Activated T-cell treated with anti-CD3 and anti-CD28 coated beads, Interleukin-2, amount 50 U/mL, for 4 hours (primary cell): ENCODE measurements at regions not wholly inside any gene's neighbourhood (a gene's known extent, or its start where the extent isn't known, plus 50 kb on each side); places are given as distances from the start of the nearest gene placed in this dataset.

Experiments used
- ATAC-seq, 2 donors: fragments of 200-7000 bp; cut with Tn5 transposase; one replicate each; pipeline ENCODE4 v1.10.0; 2021
- DNase-seq: peaks from one replicate; pipeline ENCODE4 v3.0.0-alpha.2; 2020
- H3K27me3 Mint-ChIP-seq: one replicate; pipeline ENCODE4 v1.8.0; 2021; ENCODE audit warnings: low read depth, mixed read lengths
- H3K36me3 Mint-ChIP-seq: one replicate; pipeline ENCODE4 v1.8.0; 2022; ENCODE audit warnings: mixed read lengths; ENCODE audit not compliant: insufficient read depth
- H3K4me1 Mint-ChIP-seq: one replicate; pipeline ENCODE4 v1.8.0; 2021; ENCODE audit warnings: low read depth, mixed read lengths
- H3K4me3 Mint-ChIP-seq: one replicate; pipeline ENCODE4 v1.8.0; 2021; ENCODE audit warnings: mild to moderate bottlenecking, moderate library complexity, mixed read lengths
- H3K9me3 Mint-ChIP-seq: one replicate; pipeline ENCODE4 v1.8.0; 2021; ENCODE audit warnings: mixed read lengths

- H3K36me3 Mint-ChIP-seq = no peaks in the 10 kb centered on the region
- no peak overlapping the region for H3K4me3 Mint-ChIP-seq
- no peaks in the 10 kb centered on the region for H3K4me1 Mint-ChIP-seq
- H3K27me3 Mint-ChIP-seq = peaks cover 5% of the 10 kb centered on the region
- DNase-seq = no peak
- no peaks in the 10 kb centered on the region for H3K9me3 Mint-ChIP-seq
- no peak for ATAC-seq
Measured at GRCh38 chr7:156148547-156148946, 336.3 kb upstream of the SHH start.

GRCh38 chr7:156147756-156148504, 335.7 kb upstream of the SHH start:
- H3K4me3 Mint-ChIP-seq = no peak overlapping the region
- DNase-seq (no peak), ATAC-seq (no peak)
- H3K27me3 Mint-ChIP-seq = peaks cover 5% of the 10 kb centered on the region
- H3K36me3 Mint-ChIP-seq = no peaks in the 10 kb centered on the region
- no peaks in the 10 kb centered on the region for H3K9me3 Mint-ChIP-seq
- H3K4me1 Mint-ChIP-seq = no peaks in the 10 kb centered on the region

DNA sequence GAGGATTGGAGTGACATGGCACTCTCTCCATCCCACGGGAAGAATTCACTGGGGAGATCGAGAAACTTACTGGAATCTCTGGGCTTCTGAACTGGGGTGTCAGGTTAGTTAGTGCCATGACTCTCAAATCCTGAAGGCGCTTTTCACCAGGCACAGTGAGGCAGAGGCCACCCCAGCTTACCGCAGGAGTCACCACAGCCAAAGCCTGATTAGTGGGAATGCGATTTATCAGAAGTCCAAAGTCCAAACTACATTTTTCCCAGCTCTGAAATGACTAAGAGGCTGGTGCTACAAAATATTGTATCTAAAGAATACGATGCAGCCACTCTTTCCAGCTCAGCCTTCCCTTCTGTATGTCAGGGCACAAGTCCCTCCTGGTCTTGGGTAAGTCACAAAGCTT, 334.8 kb upstream of the SHH start:
- Mint-ChIP-seq H3K9me3 (no peaks in the 10 kb centered on the region), H3K36me3 (no peaks in the 10 kb centered on the region), H3K4me3 (no peak overlapping the region), H3K4me1 (no peaks in the 10 kb centered on the region), H3K27me3 (peaks cover 5% of the 10 kb centered on the region)
- DNase-seq = no peak
- no peak for ATAC-seq

DNA sequence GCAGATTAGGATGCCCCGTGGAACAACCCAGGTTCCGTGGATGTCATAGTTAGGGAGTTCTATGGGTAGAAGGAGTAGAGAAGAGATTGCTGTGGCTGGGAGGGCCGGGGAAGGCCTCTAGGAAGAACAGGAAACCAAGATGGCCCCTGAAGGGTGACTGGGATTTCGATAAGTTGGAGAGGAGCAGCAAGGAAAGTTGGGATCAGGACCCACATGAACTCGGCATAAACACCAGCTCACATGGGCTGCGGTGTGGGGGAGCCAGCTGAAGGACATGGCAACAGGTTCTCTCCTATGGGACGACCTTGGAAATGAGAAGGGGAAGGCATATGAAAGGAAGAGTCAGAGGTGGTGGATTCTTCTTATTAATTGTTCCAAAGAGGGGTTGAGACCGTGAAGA, 333.7 kb upstream of the SHH start:
- Mint-ChIP-seq H3K9me3 (no peaks in the 10 kb centered on the region), H3K4me1 (no peaks in the 10 kb centered on the region), H3K4me3 (no peak overlapping the region), H3K27me3 (peaks cover 2% of the 10 kb centered on the region), H3K36me3 (no peaks in the 10 kb centered on the region)
- DNase-seq = no peak
- no peak for ATAC-seq

DNA sequence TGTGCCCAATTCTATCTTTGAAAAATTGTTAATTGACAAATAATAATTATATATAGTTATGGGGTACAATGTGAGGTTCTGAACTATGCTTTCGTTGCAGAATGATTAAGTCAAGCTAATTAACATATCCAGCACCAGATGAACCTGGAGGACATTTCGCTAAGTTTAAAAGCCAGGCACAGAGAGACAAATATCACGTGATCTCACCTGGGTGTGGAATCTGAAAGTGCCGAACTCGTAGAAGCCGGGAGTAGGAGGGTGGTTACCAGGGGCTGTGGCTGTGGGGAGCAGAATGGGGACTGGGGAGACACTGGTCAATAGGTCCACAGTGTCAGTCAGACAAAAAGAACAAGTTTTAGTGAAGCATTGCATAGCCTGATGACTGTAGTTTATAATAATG, 332.9 kb upstream of the SHH start:
- Mint-ChIP-seq H3K9me3 (no peaks in the 10 kb centered on the region), H3K36me3 (no peaks in the 10 kb centered on the region), H3K4me1 (no peaks in the 10 kb centered on the region), H3K4me3 (no peak overlapping the region), H3K27me3 (peaks cover 2% of the 10 kb centered on the region)
- ATAC-seq (no peak), DNase-seq (no peak)

DNA sequence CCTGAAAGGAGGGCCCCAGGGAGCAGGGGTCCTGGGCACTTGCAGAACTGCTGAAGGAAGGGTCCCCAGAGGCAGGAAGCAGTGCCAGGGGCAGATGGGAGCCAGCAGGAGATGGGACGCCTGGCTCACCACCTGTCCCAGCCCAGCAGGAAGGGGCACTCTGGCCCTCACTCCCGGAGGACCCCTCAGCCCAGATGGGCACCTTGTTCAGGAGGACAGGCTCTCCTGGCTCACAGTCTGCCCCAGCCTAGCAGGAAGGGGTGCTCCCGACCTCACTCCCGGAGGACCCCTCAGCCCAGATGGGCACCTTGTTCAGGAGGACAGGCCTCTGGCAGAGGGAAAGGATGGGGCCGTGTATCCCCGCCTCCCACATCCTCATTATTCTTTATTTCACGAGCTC, 331.4 kb upstream of the SHH start:
- H3K36me3 Mint-ChIP-seq = no peaks in the 10 kb centered on the region
- no peaks in the 10 kb centered on the region for H3K9me3 Mint-ChIP-seq
- H3K27me3 Mint-ChIP-seq = peaks cover 2% of the 10 kb centered on the region
- no peaks in the 10 kb centered on the region for H3K4me1 Mint-ChIP-seq
- ATAC-seq (no peak), DNase-seq (no peak)
- H3K4me3 Mint-ChIP-seq = no peak overlapping the region

- Mint-ChIP-seq H3K4me3 (no peak overlapping the region), H3K9me3 (no peaks in the 10 kb centered on the region), H3K27me3 (peaks cover 2% of the 10 kb centered on the region), H3K36me3 (no peaks in the 10 kb centered on the region), H3K4me1 (no peaks in the 10 kb centered on the region)
- DNase-seq (no peak), ATAC-seq (no peak)
Measured at GRCh38 chr7:156143158-156143557, 330.9 kb upstream of the SHH start.

- Mint-ChIP-seq H3K36me3 (no peaks in the 10 kb centered on the region), H3K4me1 (no peaks in the 10 kb centered on the region), H3K4me3 (no peak overlapping the region), H3K9me3 (no peaks in the 10 kb centered on the region), H3K27me3 (peaks cover 2% of the 10 kb centered on the region)
- no peak for DNase-seq
- no peak for ATAC-seq
Measured at GRCh38 chr7:156141941-156142340, 329.7 kb upstream of the SHH start.

DNA sequence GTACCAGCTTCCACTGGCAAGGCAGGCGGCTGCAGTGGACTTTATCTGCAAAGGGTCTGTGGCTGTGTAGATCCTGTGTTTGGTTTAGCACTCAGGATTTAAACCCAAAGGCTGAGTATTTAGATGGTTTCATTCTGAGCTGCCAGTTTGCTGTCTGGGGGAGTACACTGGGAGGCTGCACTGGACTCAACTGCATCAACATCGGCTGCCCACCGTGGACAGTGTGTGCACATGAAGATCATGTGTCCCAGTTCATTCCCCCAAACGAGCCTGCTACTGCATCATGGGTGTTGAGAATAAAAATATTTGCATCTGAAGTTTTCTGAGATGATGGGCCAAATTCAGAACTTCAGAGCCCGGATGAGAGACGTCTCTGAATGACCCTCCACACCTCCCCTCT, 328.6 kb upstream of the SHH start:
- Mint-ChIP-seq H3K4me1 (no peaks in the 10 kb centered on the region), H3K9me3 (no peaks in the 10 kb centered on the region), H3K36me3 (no peaks in the 10 kb centered on the region), H3K27me3 (peaks cover 2% of the 10 kb centered on the region), H3K4me3 (no peak overlapping the region)
- no peak for DNase-seq
- ATAC-seq = no peak

DNA sequence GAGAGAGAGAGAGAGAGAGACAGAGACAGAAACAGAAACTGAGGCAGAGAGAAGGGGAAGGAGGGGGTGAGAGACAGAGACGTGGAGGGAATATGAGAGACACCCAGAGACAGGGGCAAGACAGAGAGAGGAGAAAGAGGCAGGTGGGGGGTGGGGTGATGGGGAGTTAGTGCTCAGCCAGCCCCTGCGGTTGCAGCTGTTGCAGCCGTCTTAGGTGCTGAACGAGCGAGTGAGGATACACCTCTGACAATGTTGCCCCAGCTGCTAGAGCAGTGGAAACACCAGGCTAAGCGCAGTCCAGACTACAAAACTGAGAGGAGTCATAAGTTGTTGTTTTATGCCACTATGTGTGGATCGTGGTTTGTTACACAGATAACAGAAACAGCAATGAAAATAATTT, 328.2 kb upstream of the SHH start:
- no peaks in the 10 kb centered on the region for H3K36me3 Mint-ChIP-seq
- peaks cover 2% of the 10 kb centered on the region for H3K27me3 Mint-ChIP-seq
- H3K4me1 Mint-ChIP-seq = no peaks in the 10 kb centered on the region
- H3K4me3 Mint-ChIP-seq = no peak overlapping the region
- ATAC-seq (no peak), DNase-seq (no peak)
- no peaks in the 10 kb centered on the region for H3K9me3 Mint-ChIP-seq

- peaks cover under 1% of the 10 kb centered on the region for H3K27me3 Mint-ChIP-seq
- no peak for ATAC-seq
- H3K4me3 Mint-ChIP-seq = no peak overlapping the region
- no peak for DNase-seq
- no peaks in the 10 kb centered on the region for H3K9me3 Mint-ChIP-seq
- H3K36me3 Mint-ChIP-seq = no peaks in the 10 kb centered on the region
- no peaks in the 10 kb centered on the region for H3K4me1 Mint-ChIP-seq
Measured at GRCh38 chr7:156139633-156140032, 327.4 kb upstream of the SHH start.

GRCh38 chr7:156139112-156139511, 326.8 kb upstream of the SHH start:
- Mint-ChIP-seq H3K36me3 (no peaks in the 10 kb centered on the region), H3K4me3 (no peak overlapping the region)
- no peak for DNase-seq

DNA sequence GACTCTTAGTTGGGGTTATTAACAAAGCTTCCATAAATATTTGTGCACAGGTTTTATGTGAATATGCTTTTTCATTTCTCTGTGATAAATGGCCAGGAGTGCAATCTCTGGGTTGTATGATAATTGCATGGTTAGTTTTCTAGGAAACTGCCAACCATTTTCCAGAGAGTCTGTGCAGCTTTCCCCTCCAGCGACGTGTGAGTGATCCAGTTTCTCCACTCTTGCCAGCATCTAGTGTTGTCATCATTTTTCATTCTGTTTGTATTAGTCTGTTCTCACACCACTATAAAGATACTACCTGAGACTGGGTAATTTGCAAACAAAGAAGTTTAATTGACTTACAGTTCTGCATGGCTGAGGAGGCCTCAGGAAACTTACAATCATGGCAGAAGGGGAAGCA, 319.6 kb upstream of the SHH start:
- Mint-ChIP-seq H3K9me3 (no peaks in the 10 kb centered on the region), H3K36me3 (no peaks in the 10 kb centered on the region), H3K4me3 (no peak overlapping the region), H3K27me3 (no peaks in the 10 kb centered on the region), H3K4me1 (no peaks in the 10 kb centered on the region)
- DNase-seq (no peak), ATAC-seq (no peak)

More at GRCh38 chr7:156139112-156139511, 326.8 kb upstream of the SHH start:
- ATAC-seq = no peak
- H3K9me3 Mint-ChIP-seq = no peaks in the 10 kb centered on the region
- no peaks in the 10 kb centered on the region for H3K4me1 Mint-ChIP-seq
- no peaks in the 10 kb centered on the region for H3K27me3 Mint-ChIP-seq

DNA sequence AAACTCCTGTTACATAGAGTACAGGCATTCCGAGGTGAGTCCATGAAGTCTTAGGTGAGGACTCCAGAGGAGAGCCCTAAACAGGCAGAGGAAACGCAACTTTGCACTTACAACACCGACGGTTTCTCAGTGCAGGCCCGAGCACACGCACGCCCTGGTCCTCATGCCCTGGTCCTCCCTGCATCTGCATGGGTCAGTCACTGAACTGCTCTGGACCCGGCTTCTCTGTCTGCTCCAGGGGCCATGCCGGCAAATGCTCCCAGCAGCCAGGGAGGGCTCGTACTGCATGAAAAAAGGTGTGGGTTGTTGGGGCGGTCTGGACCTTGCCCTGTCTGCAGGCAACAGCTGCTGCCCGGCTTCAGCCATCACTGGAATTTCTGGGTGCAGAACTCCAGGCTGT, 317.3 kb upstream of the SHH start:
- Mint-ChIP-seq H3K36me3 (no peaks in the 10 kb centered on the region), H3K27me3 (no peaks in the 10 kb centered on the region), H3K4me3 (no peak overlapping the region), H3K9me3 (no peaks in the 10 kb centered on the region), H3K4me1 (no peaks in the 10 kb centered on the region)
- ATAC-seq = no peak
- DNase-seq = no peak

DNA sequence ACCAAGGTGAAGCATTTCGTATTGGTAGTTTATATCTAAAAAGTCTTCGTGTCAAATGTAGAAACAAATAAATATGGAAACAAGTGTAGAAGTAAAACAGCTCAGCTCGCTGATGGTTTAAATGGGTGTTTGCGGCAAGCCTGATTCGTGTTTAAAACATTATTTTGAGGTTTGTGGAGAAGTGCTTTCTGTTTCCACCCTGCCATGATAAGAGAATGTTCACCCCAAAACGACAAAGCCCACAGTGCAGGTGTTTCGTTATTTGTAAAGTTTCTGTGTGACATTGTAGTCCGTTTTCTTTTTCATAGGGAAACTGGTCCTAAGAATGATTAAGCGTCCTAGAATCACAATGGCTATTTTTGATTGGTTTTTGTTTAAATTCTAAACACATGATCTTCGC, 316.2 kb upstream of the SHH start:
- ATAC-seq = no peak
- no peak overlapping the region for H3K4me3 Mint-ChIP-seq
- no peaks in the 10 kb centered on the region for H3K36me3 Mint-ChIP-seq
- no peaks in the 10 kb centered on the region for H3K4me1 Mint-ChIP-seq
- no peaks in the 10 kb centered on the region for H3K9me3 Mint-ChIP-seq
- no peaks in the 10 kb centered on the region for H3K27me3 Mint-ChIP-seq
- no peak for DNase-seq
